Bronchial epithelial cell (primary cell): ENCODE measurements at regions not wholly inside any gene's neighbourhood (a gene's known extent, or its start where the extent isn't known, plus 50 kb on each side); places are given as distances from the start of the nearest gene placed in this dataset.

Experiments used
- DNase-seq: peaks from one replicate; pipeline ENCODE4 v3.0.0-alpha.2; 2010; ENCODE audit warnings: low read depth
- FAIRE-seq: peaks from 2 replicates; lab custom pipeline; 2011; peaks lifted over from hg19 to GRCh38; lab: Jason Lieb, UNC
- H3K27me3 ChIP-seq: 2 replicates; pipeline ENCODE4 v1.5.1; 2011; ENCODE audit warnings: low read length; ENCODE audit not compliant: control insufficient read depth, insufficient read depth
- H3K36me3 ChIP-seq: 2 replicates; pipeline ENCODE4 v1.5.1; 2011; ENCODE audit warnings: low read length; ENCODE audit not compliant: control insufficient read depth, insufficient read depth
- H3K4me3 ChIP-seq: 2 replicates; pipeline ENCODE4 v1.5.1; 2011; ENCODE audit warnings: mild to moderate bottlenecking, low read depth, low read length, control low read depth
- TF ChIP-seq, protein P1 (sequence below): IDR thresholded peaks from 2 replicates; pipeline ENCODE4 v1.5.1; 2011; ENCODE audit warnings: mild to moderate bottlenecking, moderate library complexity, low read length, control low read depth, inconsistent platforms; ENCODE audit not compliant: insufficient read depth, severe bottlenecking

GRCh38 chr18:73735836-73736235, 411.8 kb downstream of the FBXO15 start:
- H3K27me3 ChIP-seq = no peaks in the 10 kb centered on the region
- no peaks in the 10 kb centered on the region for H3K36me3 ChIP-seq
- no peak overlapping the region for H3K4me3 ChIP-seq
- TF ChIP-seq, protein P1, sequence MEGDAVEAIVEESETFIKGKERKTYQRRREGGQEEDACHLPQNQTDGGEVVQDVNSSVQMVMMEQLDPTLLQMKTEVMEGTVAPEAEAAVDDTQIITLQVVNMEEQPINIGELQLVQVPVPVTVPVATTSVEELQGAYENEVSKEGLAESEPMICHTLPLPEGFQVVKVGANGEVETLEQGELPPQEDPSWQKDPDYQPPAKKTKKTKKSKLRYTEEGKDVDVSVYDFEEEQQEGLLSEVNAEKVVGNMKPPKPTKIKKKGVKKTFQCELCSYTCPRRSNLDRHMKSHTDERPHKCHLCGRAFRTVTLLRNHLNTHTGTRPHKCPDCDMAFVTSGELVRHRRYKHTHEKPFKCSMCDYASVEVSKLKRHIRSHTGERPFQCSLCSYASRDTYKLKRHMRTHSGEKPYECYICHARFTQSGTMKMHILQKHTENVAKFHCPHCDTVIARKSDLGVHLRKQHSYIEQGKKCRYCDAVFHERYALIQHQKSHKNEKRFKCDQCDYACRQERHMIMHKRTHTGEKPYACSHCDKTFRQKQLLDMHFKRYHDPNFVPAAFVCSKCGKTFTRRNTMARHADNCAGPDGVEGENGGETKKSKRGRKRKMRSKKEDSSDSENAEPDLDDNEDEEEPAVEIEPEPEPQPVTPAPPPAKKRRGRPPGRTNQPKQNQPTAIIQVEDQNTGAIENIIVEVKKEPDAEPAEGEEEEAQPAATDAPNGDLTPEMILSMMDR = no peak
- DNase-seq = no peak
- FAIRE-seq = no peak

GRCh38 chr18:73733806-73734314, 413.8 kb downstream of the FBXO15 start:
- DNase-seq (no peak), FAIRE-seq (no peak)
- TF ChIP-seq, protein P1 = no peak
- H3K36me3 ChIP-seq = no peaks in the 10 kb centered on the region
- H3K27me3 ChIP-seq = no peaks in the 10 kb centered on the region
- no peak overlapping the region for H3K4me3 ChIP-seq

- H3K36me3 ChIP-seq = no peaks in the 10 kb centered on the region
- no peak overlapping the region for H3K4me3 ChIP-seq
- TF ChIP-seq, protein P1 = no peak
- no peak for FAIRE-seq
- DNase-seq = peak; percentile 61
- no peaks in the 10 kb centered on the region for H3K27me3 ChIP-seq
These were observed 414.3 kb downstream of the FBXO15 start for GRCh38 chr18:73733376-73733775.

- TF ChIP-seq, protein P1 = no peak
- Histone ChIP-seq H3K27me3 (no peaks in the 10 kb centered on the region), H3K4me3 (no peak overlapping the region), H3K36me3 (no peaks in the 10 kb centered on the region)
- DNase-seq (no peak), FAIRE-seq (no peak)
These were observed 419.0 kb downstream of the FBXO15 start for GRCh38 chr18:73728657-73729056.

GRCh38 chr18:73724958-73725357, 422.7 kb downstream of the FBXO15 start:
- Histone ChIP-seq H3K36me3 (no peaks in the 10 kb centered on the region), H3K27me3 (no peaks in the 10 kb centered on the region), H3K4me3 (no peak overlapping the region)
- TF ChIP-seq, protein P1 = no peak
- DNase-seq (no peak), FAIRE-seq (no peak)

GRCh38 chr18:73719611-73720010, 428.0 kb downstream of the FBXO15 start:
- H3K27me3 ChIP-seq = no peaks in the 10 kb centered on the region
- DNase-seq (no peak), FAIRE-seq (no peak)
- no peak overlapping the region for H3K4me3 ChIP-seq
- TF ChIP-seq, protein P1 = no peak
- no peaks in the 10 kb centered on the region for H3K36me3 ChIP-seq
